NCI-H1417 (cell line): ENCODE measurements at regions not wholly inside any gene's neighbourhood (a gene's known extent, or its start where the extent isn't known, plus 50 kb on each side); places are given as distances from the start of the nearest gene placed in this dataset.
"Not testable (repeated sequence)": the region's sequence is repeated elsewhere in the genome, so short reads cannot be mapped to it uniquely, and the experiment has no call there.

Source experiments
- DNase-seq, 3 experiments: peaks; one replicate each; lab custom pipeline; 2025; lab: John Stamatoyannopoulos, UW

DNA sequence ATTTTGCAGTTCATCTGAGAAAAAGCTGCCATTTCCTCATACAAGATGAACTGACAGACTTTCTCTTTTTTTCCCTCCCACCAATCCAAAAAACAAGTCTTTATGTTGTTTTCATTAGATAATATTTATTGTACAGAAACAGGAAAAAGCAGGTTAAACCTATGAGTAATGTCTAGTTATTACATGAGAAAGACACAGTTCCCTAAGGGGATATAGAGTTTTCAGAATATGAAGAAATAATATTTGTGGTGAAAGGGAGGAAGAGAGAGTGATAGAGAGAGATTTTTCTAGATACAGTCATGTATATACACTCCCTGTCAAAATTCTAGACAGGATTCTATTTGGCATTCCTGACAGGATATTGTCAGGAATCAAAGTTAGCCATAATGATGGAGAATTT lies 392.4 kb downstream of the BMP2 start:
- DNase-seq, result no peak

DNA sequence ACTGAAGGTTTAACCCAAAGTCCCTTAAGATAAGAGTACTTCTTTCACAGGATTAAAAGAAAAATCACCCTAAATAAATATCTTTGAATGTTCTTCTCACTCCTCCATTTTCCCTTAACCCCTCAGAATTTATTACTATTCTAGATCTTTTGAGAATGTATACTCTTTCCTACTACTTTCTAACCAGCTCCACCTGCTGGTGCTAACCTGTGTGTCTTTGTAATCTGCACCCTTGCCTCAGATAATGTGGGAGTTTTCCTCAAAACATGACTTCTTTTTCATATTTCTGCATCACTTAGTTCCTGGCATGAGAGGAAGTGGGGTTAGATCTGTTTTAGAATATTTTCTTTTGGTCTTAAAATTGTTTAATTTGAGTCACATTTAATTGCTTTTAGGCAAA lies 394.2 kb downstream of the BMP2 start:
- DNase-seq, result peak in 1 of 3 experiments; percentile 62

DNA sequence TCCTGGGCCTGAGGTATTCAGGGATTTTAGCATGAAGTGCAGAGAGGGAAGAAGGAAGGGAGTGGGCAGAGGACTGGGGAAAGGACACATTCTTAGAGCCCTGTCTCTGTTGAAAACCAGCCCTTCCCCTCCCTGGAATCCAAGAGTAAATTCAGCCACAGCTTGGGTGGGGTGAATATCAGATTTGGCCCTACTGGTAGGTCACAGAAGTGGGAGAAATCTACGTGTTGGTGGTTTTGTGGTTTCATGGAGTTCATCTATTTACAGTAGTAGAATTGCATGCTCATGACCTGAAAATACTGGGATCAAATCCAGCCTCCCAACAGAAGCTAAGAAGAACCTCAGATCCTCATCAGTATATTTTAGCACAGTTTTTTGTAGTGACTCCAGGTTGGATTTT lies 404.4 kb downstream of the BMP2 start:
- no peak for DNase-seq

DNA sequence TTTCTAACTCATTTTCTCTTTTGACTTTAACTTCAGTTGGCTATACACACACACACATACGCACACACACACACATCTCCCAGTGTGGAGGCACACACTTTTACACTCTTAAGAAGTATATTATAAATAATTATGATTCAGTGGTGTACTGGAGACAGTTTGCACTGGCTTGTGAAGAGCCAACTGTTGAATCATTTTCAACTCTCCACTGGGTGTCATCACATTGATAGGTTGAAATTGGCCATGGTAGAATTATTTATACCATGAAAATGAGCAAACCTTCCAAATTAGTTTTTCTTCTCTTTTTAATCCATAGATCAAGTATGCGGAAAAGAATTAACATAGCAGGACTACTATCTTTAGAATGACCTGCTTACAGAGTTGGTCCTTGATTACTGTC lies 407.1 kb downstream of the BMP2 start:
- no peak for DNase-seq

DNA sequence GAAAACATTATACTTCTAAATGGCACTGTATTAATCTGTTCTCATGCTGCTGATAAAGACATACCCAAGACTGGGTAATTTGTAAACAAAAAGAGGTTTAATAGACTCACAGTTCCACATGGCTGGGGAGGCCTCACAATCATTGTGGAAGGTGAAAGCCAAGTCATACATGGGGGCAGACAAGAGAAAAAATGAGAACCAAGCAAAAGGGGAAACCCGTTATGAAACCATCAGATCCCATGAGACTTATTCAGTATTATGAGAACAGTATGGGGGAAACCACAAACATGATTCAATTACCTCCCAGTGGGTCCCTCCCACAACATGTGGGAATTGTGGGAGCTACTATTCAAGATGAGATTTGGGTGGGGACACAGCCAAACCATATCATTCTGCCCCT lies 408.3 kb downstream of the BMP2 start:
- not testable (repeated sequence) for DNase-seq

DNA sequence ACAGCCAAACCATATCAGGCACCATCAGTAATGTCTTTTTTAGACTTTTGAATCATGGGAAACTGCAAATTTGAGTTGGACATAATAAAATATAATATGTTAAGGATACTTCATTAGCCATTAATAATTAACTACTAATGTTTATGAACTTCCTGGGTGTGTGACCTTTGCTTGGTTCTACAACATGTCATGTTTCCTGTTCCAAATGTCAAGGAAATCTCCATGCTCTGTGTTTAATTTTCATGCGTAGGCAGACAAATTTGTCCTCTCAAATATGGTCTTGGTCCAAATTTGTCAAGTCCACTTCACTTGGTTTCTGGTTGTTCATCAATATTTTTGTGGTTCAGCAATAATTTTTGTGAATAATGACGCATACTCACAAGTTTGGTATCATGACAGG lies 410.5 kb downstream of the BMP2 start:
- DNase-seq, result no peak

DNA sequence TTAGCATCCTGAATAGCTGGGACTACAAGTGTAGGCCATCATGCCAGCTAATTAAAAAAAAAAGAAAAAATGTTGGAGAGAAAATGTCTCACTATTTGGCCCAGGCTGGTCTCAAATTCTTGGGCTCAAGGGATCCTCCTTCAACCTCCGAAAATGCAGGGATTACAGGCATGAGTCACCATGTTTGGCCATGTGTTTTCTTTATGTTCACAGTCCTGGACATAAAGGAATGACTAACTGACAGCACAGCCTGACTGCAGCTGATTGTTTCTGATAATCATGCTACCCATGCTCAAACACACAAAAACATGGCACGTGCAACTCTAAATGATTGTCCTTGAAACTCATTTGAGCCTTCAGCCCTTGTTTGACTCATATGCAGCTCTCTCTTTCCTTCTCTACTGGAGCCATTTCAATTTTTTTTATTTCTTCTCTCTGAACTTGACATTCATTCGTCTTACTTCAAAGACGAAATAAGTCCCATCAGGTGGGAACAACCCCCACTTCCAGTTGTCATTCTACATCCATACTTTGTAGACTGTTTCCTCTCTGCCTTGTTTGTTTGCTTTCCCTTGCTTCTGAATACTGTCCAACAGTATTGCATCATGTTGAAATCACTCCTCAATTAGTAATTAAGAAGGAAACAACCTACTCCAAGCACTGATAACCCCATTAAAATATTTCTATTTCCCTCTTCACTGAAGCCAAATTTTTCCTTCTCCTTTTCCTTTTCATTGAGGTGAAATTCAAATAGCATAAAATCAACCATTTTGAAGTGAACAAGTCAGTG lies 413.0 kb downstream of the BMP2 start:
- no peak for DNase-seq

DNA sequence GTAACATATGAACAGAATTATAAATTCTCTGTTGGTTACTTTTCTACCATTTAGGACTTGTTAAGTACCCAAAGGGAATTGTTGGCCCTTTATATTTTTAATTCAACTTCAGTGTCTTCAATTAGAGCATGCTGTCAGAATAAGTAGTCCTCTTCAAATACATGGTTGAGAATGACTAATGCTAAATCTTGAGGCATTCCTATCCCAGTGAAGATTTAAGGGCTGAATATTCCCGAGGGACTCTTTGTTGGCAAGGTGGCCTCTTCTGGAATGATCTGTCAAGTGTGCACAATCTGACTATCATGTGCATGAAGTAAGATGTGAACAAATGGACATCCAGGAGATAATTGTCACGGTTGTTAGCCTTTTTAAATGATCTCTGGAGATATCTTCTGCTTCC lies 421.7 kb downstream of the BMP2 start:
- peak in 1 of 3 experiments; percentile 75 for DNase-seq

DNA sequence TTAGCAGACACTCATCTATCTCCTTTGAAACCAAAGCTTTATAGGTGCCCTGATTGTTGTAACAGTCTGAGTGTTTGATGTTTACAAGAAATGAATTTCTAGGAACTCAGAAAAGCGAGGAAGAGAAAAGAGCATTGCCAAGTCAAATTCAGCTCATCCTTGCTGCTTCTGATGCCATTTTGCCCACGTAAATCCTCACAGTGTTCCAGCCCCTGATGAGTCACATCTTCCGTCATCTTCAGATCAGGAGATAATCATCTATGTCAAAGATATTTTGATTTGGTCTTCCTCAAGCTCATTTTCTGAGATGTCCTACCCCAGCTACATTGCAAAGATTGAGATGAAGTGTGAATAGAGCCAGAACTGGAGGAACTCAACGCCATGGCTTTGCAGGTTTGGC lies 426.2 kb downstream of the BMP2 start:
- no peak for DNase-seq

DNA sequence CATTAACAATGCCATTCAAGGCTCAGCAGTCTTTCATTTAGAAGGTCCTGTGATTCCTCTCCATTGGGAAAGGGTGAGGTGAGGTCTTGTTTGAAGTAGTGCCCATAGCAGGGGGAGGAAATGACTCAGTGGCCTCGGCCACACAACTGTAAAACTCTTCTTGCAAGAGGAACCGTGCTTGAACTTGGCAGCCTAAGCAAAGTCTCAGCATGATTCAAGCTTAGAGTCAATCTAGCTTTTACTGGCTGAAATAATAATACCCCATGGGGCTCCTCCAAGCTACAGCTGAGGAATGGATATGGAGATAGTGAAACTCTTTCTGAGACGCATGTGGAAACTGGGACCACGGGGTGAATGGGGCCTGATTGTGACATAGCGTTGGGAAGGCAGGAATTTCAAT lies 428.2 kb downstream of the BMP2 start:
- DNase-seq, result no peak

DNA sequence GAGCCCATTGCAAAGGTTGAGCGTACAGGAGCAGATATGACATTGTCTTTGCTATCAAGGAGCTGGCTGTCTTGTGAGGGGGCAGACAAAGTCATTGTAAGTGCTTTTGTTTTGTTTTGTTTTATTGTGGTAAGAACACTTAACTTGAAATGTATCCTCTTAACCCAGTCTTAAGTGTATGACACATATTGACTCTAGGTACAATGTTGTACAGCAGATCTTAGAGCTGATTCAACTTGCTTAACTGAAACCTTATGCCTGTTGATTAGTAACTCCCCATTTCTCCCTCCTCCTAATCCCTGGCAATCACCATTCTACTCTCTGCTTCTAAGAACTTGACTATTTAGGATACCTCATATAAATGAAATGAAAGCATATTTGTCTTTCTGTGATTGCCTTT lies 429.0 kb downstream of the BMP2 start:
- DNase-seq, result no peak

DNA sequence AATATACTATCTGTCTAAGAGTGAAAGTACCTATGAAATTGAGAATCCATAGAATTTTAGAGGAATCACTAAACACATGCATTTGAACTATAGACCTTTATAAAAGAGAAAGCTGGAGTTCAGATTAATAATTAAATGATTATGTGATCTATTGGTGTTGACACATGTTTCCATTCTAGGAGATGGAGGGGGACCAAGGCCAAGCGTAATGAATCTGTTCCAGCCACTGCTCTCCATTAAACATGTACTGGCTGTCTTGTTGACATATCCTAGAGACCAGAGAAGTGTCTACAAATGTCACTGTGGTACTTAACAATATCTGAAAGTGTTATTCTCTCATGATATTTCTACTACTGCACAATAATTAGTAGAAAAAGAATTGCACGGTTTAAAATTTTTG lies 432.4 kb downstream of the BMP2 start:
- no peak for DNase-seq

DNA sequence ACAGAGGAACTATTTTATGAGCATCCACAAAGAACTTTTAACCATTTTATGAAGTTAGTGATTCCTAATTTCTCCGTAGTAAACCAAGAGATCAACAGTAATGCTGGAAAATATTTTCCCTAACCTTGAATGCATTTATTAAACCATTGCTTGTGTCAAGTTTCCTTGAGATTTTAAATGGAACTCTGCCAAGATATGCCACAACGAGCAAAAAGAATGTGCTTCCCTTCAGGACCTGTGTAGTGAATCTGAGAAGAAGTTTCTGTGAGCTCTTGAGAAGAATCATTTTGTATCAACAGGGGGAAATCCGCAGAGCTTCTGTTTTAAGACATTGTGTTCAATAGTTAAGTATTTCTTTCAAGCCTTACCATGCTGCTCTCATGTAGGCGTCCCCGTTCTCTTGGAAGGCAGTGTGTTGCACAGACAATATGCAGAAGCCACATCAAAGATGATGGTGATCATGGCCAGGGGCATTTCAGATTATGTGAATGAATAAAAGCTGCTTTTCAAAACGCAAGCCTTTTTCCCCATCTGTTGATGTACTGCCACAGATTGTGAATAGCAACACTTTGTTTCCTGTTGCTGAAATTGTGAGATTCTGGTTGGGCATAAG lies 439.8 kb downstream of the BMP2 start:
- no peak for DNase-seq

DNA sequence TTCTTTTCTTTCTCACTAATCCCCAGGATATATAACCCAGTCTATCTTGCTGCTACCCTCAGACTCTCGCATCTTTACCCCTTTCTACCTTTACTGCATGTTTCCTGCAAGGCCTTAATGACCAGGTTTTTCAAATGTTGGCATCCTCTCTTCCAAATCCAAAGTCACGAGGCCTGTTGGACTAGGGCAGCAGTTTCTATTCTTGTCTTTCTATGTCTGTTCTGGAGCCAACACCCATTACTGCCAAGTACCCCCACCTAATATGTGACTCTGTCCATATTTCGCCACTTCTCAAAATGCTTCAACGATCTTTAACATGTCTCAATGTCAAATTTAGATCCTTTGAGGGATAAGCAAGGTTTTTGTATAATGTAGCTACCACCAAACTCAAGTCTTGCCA lies 443.4 kb downstream of the BMP2 start:
- no peak for DNase-seq

DNA sequence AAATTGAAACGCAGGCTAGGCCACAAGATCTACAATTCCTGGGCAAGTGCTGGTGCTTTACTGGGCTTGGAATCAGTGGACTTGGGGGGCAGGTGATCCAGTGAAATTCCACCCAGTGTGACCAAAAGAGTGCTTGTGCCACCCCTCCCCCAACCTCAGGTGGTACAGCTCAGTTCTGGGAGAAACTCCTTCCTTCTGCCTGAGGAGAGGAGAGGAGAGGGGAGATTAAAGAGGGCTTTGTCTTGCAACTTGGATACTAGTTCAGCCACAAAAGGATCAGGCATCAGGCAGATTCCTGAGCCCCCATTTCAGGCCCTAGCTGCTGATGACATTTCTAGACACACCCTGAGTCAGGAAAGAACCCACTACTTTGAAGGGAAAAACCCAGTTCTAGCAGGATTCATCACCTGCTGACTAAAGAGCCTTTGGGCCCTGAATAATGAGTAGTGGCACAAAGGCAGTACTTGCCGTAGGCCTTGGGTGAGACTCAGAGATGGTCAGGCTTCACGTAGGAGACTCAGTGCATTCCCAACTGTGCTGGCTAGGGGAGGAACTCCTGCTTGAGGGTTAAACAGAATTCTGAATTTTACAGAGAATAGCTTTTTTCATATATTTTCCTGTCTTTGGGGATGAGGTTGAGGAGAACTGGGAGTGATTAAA lies 446.7 kb downstream of the BMP2 start:
- DNase-seq, result no peak

DNA sequence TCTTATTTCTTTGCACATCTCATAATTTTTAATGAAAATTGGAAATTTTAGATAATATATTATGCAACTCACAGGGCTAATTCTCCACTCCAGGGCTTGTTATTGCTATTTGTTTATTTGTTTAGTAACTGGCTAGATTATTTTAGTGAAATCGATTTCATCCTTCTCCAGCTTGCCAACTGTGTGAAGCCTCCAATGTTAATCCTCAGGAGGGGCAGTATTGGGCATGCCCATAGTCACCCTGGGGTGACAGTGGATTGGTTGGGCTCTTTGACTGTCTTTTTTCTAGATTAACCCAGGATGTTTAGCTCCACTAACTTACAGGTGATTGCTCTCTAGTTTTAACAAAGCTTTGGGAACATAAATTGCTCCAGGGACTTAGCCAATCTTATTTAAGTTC lies 450.1 kb downstream of the BMP2 start:
- no peak for DNase-seq

DNA sequence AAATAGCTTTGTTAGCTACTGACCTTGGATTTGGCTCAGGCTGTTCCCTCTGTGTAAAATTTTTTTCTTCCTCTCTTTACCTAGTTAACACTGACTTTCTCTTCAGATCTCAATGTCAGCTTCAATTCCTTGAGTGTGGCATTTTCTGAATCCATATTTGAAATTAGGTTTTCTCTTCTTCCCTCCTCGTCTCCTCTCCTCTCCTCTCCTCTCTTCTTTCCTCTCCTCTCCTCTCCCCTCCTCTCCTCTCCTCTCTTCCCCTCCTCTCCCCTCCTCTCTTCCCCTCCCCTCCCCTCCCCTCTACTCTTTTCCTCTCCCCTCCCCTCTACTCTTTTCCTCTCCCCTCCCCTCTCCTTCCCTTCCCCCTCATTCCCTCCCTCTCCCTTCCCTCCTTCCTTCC lies 453.3 kb downstream of the BMP2 start:
- DNase-seq, result no peak

DNA sequence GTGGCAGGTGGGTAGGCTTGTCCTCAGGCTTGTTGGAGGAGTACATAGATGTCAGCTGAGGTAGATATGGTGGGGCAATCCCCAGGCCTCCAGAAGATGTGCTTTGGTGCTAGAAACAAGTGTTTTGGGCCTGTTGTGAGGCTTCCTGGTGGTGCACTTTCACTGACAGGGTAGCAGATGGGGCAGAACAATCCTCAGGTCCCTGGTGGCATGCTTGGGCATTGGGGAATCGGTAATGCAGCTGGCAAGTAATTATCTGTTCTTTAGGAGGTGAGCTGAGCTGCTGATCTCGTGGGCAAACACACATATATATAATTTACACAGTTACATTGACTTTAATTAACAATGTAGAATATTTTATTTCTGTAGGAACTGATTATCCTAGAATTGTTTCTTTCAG lies 458.7 kb downstream of the BMP2 start:
- no peak for DNase-seq

DNA sequence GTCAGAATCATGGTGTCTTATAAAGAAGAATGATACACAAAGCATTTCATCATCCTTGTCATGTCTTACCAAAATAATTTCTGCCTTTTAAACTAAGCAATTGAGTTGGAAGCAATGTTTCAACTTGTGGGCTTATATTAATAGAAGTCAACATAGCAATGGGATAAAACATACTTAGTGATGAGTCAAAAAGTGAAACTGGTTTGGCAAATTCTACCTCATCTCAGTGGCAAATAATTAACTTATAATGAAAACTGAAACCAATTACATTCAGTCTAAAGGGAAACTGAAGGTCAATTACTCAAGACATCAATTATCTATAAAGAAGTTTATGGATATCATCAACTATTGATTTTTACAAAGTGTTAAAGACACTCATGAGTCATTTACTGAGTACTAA lies 463.8 kb downstream of the BMP2 start:
- DNase-seq, result no peak

DNA sequence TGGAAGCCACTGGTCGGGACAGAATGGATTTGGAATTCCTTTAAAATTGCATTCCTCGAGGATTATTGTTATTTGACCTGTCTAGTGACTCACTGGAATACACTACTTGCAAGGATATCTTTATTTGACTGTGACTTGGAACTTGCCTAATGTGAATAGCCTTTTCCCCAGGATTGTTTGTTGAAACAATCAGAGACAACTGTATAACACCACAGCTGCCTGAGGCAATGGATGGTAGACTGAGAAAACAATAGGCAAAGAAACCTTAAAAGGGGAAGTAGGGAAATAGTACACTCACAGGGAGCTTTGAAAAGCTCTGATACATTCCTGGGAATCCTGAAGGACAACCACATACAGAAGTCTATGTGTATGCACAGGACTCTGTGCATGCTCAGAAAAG lies 465.3 kb downstream of the BMP2 start:
- DNase-seq, result no peak

DNA sequence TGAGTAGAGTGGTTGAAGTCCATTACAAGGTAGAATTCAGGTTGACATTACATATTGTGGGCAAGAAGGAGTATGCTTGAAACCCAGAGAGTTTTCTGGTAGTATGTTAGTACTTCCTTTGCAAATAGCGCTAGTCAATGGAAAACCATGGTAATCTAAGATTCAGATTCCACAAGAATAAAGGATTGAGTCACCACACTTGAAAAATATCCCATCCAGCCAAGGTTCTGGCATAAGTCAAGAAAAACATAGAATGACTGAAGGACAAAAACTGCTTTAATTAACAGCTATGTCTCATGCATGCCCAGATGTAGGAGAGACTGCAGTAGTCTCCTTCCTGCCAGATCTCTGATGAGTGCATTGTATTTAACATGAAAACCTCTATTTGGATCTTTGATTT lies 469.8 kb downstream of the BMP2 start:
- DNase-seq, result no peak

DNA sequence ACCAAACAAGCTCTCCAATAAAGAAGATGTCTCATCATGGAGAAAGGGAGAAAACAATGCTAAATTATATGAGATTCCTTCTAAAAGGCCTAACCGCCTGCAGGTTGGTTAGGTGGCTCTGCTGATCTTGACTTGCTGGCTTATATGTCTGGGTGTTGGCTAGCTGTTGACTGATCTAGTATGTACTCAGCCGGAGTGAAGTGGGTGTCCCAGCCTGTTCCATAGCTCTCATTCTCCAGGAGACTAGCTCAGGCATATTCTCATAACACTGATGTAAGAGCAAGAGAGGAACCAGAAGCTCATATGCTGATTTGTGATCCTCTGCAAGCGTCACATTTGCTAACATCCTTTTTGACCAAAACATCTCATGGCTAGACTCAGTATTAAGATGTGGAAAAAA lies 473.0 kb downstream of the BMP2 start:
- DNase-seq, result no peak
